ENCODE measurements at regions not wholly inside any gene's neighbourhood (a gene's known extent, or its start where the extent isn't known, plus 50 kb on each side); places are given as distances from the start of the nearest gene placed in this dataset.

DNA sequence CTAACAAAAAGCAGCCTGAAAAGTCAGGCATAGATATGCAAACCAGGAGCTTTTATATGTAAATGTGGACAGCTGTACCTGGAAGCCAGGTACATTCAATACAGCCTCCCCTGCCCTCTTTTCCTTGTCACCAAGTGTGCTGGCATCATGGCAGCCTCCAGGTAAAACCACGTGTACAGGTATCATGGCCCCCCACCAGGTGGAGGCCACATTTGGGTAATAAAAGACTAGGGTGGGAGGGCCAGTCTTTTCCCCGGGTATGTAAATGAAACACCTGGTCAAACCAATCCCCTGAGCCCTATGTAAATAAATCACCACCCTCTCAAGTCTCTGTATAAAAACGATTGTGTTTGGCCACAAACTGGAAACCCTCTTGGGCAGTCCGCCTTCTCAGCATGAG lies 226.4 kb upstream of the GOT2 start:
- CTCF ChIA-PET = no interaction called here

DNA sequence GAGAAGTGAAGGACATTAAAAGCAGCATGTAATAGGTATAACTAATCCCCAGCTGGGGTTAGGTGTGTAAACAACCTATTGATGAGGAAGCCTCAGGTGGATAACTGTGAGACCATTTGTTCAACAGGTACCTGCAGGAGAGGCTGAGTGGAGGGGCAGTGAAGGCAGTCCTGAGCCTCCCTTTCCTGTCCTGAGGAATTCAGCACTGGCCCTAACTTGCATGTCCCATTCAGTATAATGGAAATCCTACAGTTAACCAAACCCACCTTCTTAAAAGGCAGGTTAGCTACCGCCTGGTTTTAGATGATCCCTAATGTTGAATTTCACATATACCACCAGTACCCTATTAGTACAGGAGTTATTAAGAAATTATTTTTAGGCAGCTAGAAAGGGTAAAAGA lies 225.9 kb upstream of the GOT2 start:
- Histone ChIP-seq H3K36me3 (ENCODE audit: low read depth, low read length) (no peaks in the 10 kb centered on the region), H3F3A (ENCODE audit: low read length, unreplicated experiment) (no peaks in the 10 kb centered on the region), H4K20me1 (ENCODE audit: low read length) (no peaks in the 10 kb centered on the region), H3K27me3 (ENCODE audit: low read length) (no peaks in the 10 kb centered on the region), H2AFZ (ENCODE audit: low read length) (no peak overlapping the region), H3K4me2 (ENCODE audit: low read length) (no peak overlapping the region), H3K9ac (ENCODE audit: low read length) (no peak overlapping the region), H3K9me2 (replicated peaks; ENCODE audit: low read length) (no peaks in the 10 kb centered on the region), H3K4me1 (ENCODE audit: insufficient read depth, low read length) (no peaks in the 10 kb centered on the region), H3K79me2 (ENCODE audit: low read length) (no peaks in the 10 kb centered on the region), H3K27ac (ENCODE audit: low read length) (no peak overlapping the region), H3K9me3 (ENCODE audit: low read length) (no peaks in the 10 kb centered on the region), H3K4me3 (ENCODE audit: low read length) (no peak overlapping the region)
- TF ChIP-seq EZH2phosphoT487 (IDR thresholded peaks at IDR 0.05; ENCODE audit: borderline replicate concordance, low read length) = no peak
- TF ChIP-seq, protein P1, sequence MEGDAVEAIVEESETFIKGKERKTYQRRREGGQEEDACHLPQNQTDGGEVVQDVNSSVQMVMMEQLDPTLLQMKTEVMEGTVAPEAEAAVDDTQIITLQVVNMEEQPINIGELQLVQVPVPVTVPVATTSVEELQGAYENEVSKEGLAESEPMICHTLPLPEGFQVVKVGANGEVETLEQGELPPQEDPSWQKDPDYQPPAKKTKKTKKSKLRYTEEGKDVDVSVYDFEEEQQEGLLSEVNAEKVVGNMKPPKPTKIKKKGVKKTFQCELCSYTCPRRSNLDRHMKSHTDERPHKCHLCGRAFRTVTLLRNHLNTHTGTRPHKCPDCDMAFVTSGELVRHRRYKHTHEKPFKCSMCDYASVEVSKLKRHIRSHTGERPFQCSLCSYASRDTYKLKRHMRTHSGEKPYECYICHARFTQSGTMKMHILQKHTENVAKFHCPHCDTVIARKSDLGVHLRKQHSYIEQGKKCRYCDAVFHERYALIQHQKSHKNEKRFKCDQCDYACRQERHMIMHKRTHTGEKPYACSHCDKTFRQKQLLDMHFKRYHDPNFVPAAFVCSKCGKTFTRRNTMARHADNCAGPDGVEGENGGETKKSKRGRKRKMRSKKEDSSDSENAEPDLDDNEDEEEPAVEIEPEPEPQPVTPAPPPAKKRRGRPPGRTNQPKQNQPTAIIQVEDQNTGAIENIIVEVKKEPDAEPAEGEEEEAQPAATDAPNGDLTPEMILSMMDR (conservative IDR thresholded peaks at IDR 0.05; ENCODE audit: low read depth, low read length) = no peak
- DNase-seq = no peak
- ChIA-PET CTCF (no interaction called here), POLR2A (ENCODE audit: unreplicated experiment) (no interaction called here)
- ATAC-seq = no peak
- intact Hi-C loops (cut with micrococcal nuclease) = no loop called here
- BruUV-seq (replicated peaks) = no TSS peak

More for the DNA sequence above, 226.4 kb upstream of the GOT2 start:
- no peak for DNase-seq
- Histone ChIP-seq H3K27ac (ENCODE audit: low read length) (no peak overlapping the region), H4K20me1 (ENCODE audit: low read length) (no peaks in the 10 kb centered on the region), H3K36me3 (ENCODE audit: low read depth, low read length) (no peaks in the 10 kb centered on the region), H3K27me3 (ENCODE audit: low read length) (no peaks in the 10 kb centered on the region), H3F3A (ENCODE audit: low read length, unreplicated experiment) (no peaks in the 10 kb centered on the region), H3K79me2 (ENCODE audit: low read length) (no peaks in the 10 kb centered on the region), H3K4me2 (ENCODE audit: low read length) (no peak overlapping the region), H2AFZ (ENCODE audit: low read length) (no peak overlapping the region), H3K9ac (ENCODE audit: low read length) (no peak overlapping the region), H3K4me3 (ENCODE audit: low read length) (no peak overlapping the region), H3K9me2 (replicated peaks; ENCODE audit: low read length) (no peaks in the 10 kb centered on the region), H3K9me3 (ENCODE audit: low read length) (no peaks in the 10 kb centered on the region), H3K4me1 (ENCODE audit: insufficient read depth, low read length) (no peaks in the 10 kb centered on the region)
- ATAC-seq = no peak
- BruUV-seq (replicated peaks) = no TSS peak
- POLR2A ChIA-PET (ENCODE audit: unreplicated experiment) = no interaction called here
- no peak for TF ChIP-seq EZH2phosphoT487 (IDR thresholded peaks at IDR 0.05; ENCODE audit: borderline replicate concordance, low read length)
- intact Hi-C loops (cut with micrococcal nuclease) = no loop called here

DNA sequence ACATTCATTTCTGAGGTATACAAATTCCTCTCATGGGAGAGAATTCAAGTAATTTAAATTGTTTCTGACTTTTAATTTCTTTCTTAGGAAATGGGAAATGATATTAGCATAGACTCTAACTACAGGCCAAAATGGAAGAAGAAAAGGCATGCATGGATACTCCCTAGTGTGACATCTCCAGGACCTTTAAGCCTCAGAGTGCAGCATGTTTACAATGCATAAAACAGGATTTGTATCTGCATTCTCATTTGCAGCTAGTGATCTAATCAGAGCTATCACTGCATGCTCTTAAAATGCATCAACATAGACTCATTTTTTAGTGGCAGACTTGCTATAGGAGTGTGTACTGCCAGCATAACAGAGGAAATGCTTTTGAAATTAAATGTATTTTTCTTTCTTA lies 224.6 kb upstream of the GOT2 start:
- CTCF ChIA-PET = no interaction called here
- H3F3A ChIP-seq (ENCODE audit: low read length, unreplicated experiment) = no peaks in the 10 kb centered on the region
- BruUV-seq (replicated peaks) = no TSS peak
- H3K36me3 ChIP-seq (ENCODE audit: low read depth, low read length) = no peaks in the 10 kb centered on the region
- H3K9me3 ChIP-seq (ENCODE audit: low read length) = no peaks in the 10 kb centered on the region
- H3K27ac ChIP-seq (ENCODE audit: low read length) = no peak overlapping the region
- ATAC-seq (no peak), DNase-seq (no peak)
- no peak overlapping the region for H3K9ac ChIP-seq (ENCODE audit: low read length)
- intact Hi-C loops (cut with micrococcal nuclease) = no loop called here
- no peaks in the 10 kb centered on the region for H4K20me1 ChIP-seq (ENCODE audit: low read length)
- H3K4me2 ChIP-seq (ENCODE audit: low read length) = no peak overlapping the region
- H2AFZ ChIP-seq (ENCODE audit: low read length) = no peak overlapping the region
- POLR2A ChIA-PET (ENCODE audit: unreplicated experiment) = no interaction called here
- no peak overlapping the region for H3K4me3 ChIP-seq (ENCODE audit: low read length)
- H3K79me2 ChIP-seq (ENCODE audit: low read length) = no peaks in the 10 kb centered on the region
- H3K4me1 ChIP-seq (ENCODE audit: insufficient read depth, low read length) = no peaks in the 10 kb centered on the region
- no peaks in the 10 kb centered on the region for H3K27me3 ChIP-seq (ENCODE audit: low read length)
- TF ChIP-seq, protein P1 (conservative IDR thresholded peaks at IDR 0.05; ENCODE audit: low read depth, low read length) = no peak
- TF ChIP-seq EZH2 (IDR thresholded peaks at IDR 0.05; ENCODE audit: low read length, unreplicated experiment) = no peak
- H3K9me2 ChIP-seq (replicated peaks; ENCODE audit: low read length) = no peaks in the 10 kb centered on the region

Measured in PC-3 (cell line).